Endothelial cell (in vitro differentiated cells): ENCODE measurements at regions not wholly inside any gene's neighbourhood (a gene's known extent, or its start where the extent isn't known, plus 50 kb on each side); places are given as distances from the start of the nearest gene placed in this dataset.

Source experiments
- DNase-seq: peaks from one replicate; pipeline ENCODE4 v3.0.0; 2021; ENCODE audit warnings: low spot score
- H3K27ac Mint-ChIP-seq: one replicate; pipeline ENCODE4 v1.8.0; 2021; ENCODE audit warnings: mixed read lengths, inconsistent platforms; ENCODE audit not compliant: unreplicated experiment
- H3K27me3 Mint-ChIP-seq: one replicate; pipeline ENCODE4 v1.8.0; 2021; ENCODE audit warnings: mild to moderate bottlenecking, moderate library complexity, mixed read lengths, inconsistent platforms; ENCODE audit not compliant: unreplicated experiment
- H3K36me3 Mint-ChIP-seq: one replicate; pipeline ENCODE4 v1.8.0; 2021; ENCODE audit warnings: mild to moderate bottlenecking, low read depth, mixed read lengths, inconsistent platforms; ENCODE audit not compliant: unreplicated experiment
- H3K4me1 Mint-ChIP-seq: one replicate; pipeline ENCODE4 v1.8.0; 2021; ENCODE audit warnings: mild to moderate bottlenecking, mixed read lengths, inconsistent platforms; ENCODE audit not compliant: unreplicated experiment
- H3K4me3 Mint-ChIP-seq: one replicate; pipeline ENCODE4 v1.8.0; 2021; ENCODE audit warnings: mild to moderate bottlenecking, mixed read lengths, inconsistent platforms; ENCODE audit not compliant: unreplicated experiment
- H3K9me3 Mint-ChIP-seq: one replicate; pipeline ENCODE4 v1.8.0; 2021; ENCODE audit warnings: mixed read lengths, inconsistent platforms; ENCODE audit not compliant: unreplicated experiment
- CTCF ChIP-seq: fragments of 200-600 bp; sonication (generic); IDR thresholded peaks from one replicate; pipeline ENCODE4 v1.5.0; 2021; ENCODE audit warnings: antibody characterized with exemption; ENCODE audit not compliant: unreplicated experiment

- no peak for DNase-seq
- no peak for TF ChIP-seq CTCF
- no peaks in the 10 kb centered on the region for H3K27me3 Mint-ChIP-seq
- H3K4me3 Mint-ChIP-seq: no peak overlapping the region
- no peaks in the 10 kb centered on the region for H3K4me1 Mint-ChIP-seq
- no peaks in the 10 kb centered on the region for H3K9me3 Mint-ChIP-seq
- no peaks in the 10 kb centered on the region for H3K36me3 Mint-ChIP-seq
- H3K27ac Mint-ChIP-seq: no peak overlapping the region
Measured at GRCh38 chr2:223221139-223221835, 169.3 kb downstream of the KCNE4 start.

- no peaks in the 10 kb centered on the region for H3K9me3 Mint-ChIP-seq
- H3K4me3 Mint-ChIP-seq: no peak overlapping the region
- no peak for DNase-seq
- no peaks in the 10 kb centered on the region for H3K36me3 Mint-ChIP-seq
- TF ChIP-seq CTCF: no peak
- H3K27ac Mint-ChIP-seq: no peak overlapping the region
- H3K27me3 Mint-ChIP-seq: no peaks in the 10 kb centered on the region
- H3K4me1 Mint-ChIP-seq: no peaks in the 10 kb centered on the region
Measured at GRCh38 chr2:223222397-223222796, 170.4 kb downstream of the KCNE4 start.

GRCh38 chr2:223223156-223223555 lies 171.2 kb downstream of the KCNE4 start:
- Mint-ChIP-seq H3K36me3 (no peaks in the 10 kb centered on the region), H3K9me3 (no peaks in the 10 kb centered on the region), H3K27ac (no peak overlapping the region), H3K4me3 (no peak overlapping the region), H3K27me3 (no peaks in the 10 kb centered on the region), H3K4me1 (no peaks in the 10 kb centered on the region)
- DNase-seq: no peak
- TF ChIP-seq CTCF: no peak

- Mint-ChIP-seq H3K9me3 (no peaks in the 10 kb centered on the region), H3K4me3 (no peak overlapping the region), H3K4me1 (no peaks in the 10 kb centered on the region), H3K36me3 (no peaks in the 10 kb centered on the region), H3K27ac (no peak overlapping the region), H3K27me3 (no peaks in the 10 kb centered on the region)
- DNase-seq: no peak
- TF ChIP-seq CTCF: no peak
Measured at GRCh38 chr2:223225266-223225665, 173.3 kb downstream of the KCNE4 start.

- no peak for TF ChIP-seq CTCF
- Mint-ChIP-seq H3K27ac (no peak overlapping the region), H3K4me3 (no peak overlapping the region), H3K36me3 (no peaks in the 10 kb centered on the region), H3K4me1 (no peaks in the 10 kb centered on the region), H3K27me3 (no peaks in the 10 kb centered on the region), H3K9me3 (no peaks in the 10 kb centered on the region)
- DNase-seq: no peak
Measured at GRCh38 chr2:223226264-223226663, 174.3 kb downstream of the KCNE4 start.
